Common myeloid progenitor, CD34-positive (primary cell): ENCODE measurements at regions not wholly inside any gene's neighbourhood (a gene's known extent, or its start where the extent isn't known, plus 50 kb on each side); places are given as distances from the start of the nearest gene placed in this dataset.

ENCODE experiments used
- CTCF ChIA-PET: fragments of 350-600 bp; sonication (Branson Sonifier 250); formaldehyde crosslinking; loops from one replicate; lab custom pipeline; 2021; ENCODE audit warnings: antibody characterized with exemption; lab: Charles Lee
- POLR2A ChIA-PET: fragments of 350-600 bp; sonication (Branson Sonifier 250); formaldehyde crosslinking; loops from one replicate; lab custom pipeline; 2021; ENCODE audit warnings: antibody characterized with exemption; lab: Charles Lee
- DNase-seq, 3 donors: peaks; one replicate each; pipeline versions ENCODE4 v3.0.0 to v3.0.0-alpha.2; 2013
- H3K27ac ChIP-seq, 2 experiments: 1 replicate in 1 of 2; 2 replicates in 1 of 2; pipeline ENCODE4 v1.7.0; 2013; ENCODE audit warnings: inconsistent platforms in 2 of 2, low read length in 2 of 2, mild to moderate bottlenecking in 2 of 2, low read depth in 1 of 2, moderate library complexity in 1 of 2; ENCODE audit not compliant: severe bottlenecking in 2 of 2, insufficient read depth in 1 of 2, poor library complexity in 1 of 2
- H3K27me3 ChIP-seq, 5 experiments: replicated peaks in 2 of 5; 1 replicate in 3 of 5; 2 replicates in 2 of 5; pipeline versions ENCODE4 v1.6.1 to v1.7.0; 2013; ENCODE audit warnings: low read length in 4 of 5, mild to moderate bottlenecking in 2 of 5, moderate library complexity in 2 of 5, inconsistent platforms in 1 of 5; ENCODE audit not compliant: insufficient read depth in 5 of 5, control insufficient read depth in 4 of 5
- H3K36me3 ChIP-seq, 4 experiments: 1 replicate in 2 of 4; 2 replicates in 2 of 4; pipeline versions ENCODE4 v1.6.1 to v1.7.0; 2013; ENCODE audit warnings: low read length in 3 of 4, control low read depth in 1 of 4, mild to moderate bottlenecking in 1 of 4; ENCODE audit not compliant: control insufficient read depth in 4 of 4, insufficient read depth in 4 of 4
- H3K4me1 ChIP-seq, 4 experiments: 1 replicate in 3 of 4; 2 replicates in 1 of 4; pipeline versions ENCODE4 v1.6.1 to v1.7.1; 2013; ENCODE audit warnings: low read length in 3 of 4, mild to moderate bottlenecking in 3 of 4, control low read depth in 1 of 4, inconsistent platforms in 1 of 4, moderate library complexity in 1 of 4; ENCODE audit not compliant: control insufficient read depth in 4 of 4, insufficient read depth in 4 of 4; ENCODE audit errors: control extremely low read depth in 1 of 4
- H3K4me3 ChIP-seq, 7 experiments: 1 replicate in 4 of 7; 2 replicates in 3 of 7; pipeline versions ENCODE4 v1.5.1 to v1.7.0; 2013; ENCODE audit warnings: mild to moderate bottlenecking in 7 of 7, low read length in 6 of 7, moderate library complexity in 6 of 7, inconsistent platforms in 2 of 7, low read depth in 2 of 7, control low read depth in 1 of 7; ENCODE audit not compliant: insufficient read depth in 4 of 7, control insufficient read depth in 1 of 7; ENCODE audit errors: extremely low read depth in 1 of 7
- H3K9me3 ChIP-seq, 5 experiments: 1 replicate in 4 of 5; 2 replicates in 1 of 5; pipeline versions ENCODE4 v1.6.1 to v1.7.1; 2013; ENCODE audit warnings: low read length in 4 of 5, mild to moderate bottlenecking in 2 of 5, inconsistent platforms in 1 of 5, low read depth in 1 of 5, moderate library complexity in 1 of 5; ENCODE audit not compliant: control insufficient read depth in 4 of 5, insufficient read depth in 2 of 5; ENCODE audit errors: control extremely low read depth in 1 of 5
- WGBS: methylation state at CpG from one replicate; pipeline ENCODE4 v1.1.5; 2013; ENCODE audit not compliant: insufficient coverage; 5-methylcytosine and 5-hydroxymethylcytosine counted together

DNA sequence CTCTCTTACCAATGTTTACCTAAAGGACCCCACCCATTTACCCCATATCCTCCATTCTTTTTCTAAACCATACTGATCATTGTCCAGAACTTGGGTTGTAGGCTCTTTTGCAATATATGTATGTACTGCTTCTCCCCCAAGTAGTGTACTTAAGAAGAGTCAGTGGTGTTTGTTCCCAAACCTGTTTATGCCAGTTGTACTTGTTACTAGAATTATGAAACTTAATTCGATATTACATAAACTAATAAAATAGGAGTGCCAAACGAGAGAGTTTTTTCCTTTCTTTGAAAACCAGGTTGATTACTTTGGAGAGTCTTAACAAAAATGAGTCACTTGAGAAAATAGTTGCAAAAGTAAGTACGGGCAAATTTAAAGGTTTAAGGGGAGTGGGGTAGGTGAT is 96.3 kb downstream of the GEMIN8 start:
- Histone ChIP-seq H3K9me3 (no peaks in the 10 kb centered on the region), H3K27ac (no peak overlapping the region), H3K4me1 (peaks cover 0 to 4% (median 4%) of the 10 kb centered on the region in 4 experiments), H3K27me3 (peaks cover 0 to 32% (median 0%) of the 10 kb centered on the region in 5 experiments), H3K4me3 (no peak overlapping the region), H3K36me3 (no peaks in the 10 kb centered on the region)
- 100% methylated on average over 1 of the region's 3 CpGs for WGBS
- POLR2A ChIA-PET: no interaction called here
- no peak for DNase-seq
- CTCF ChIA-PET: no interaction called here

DNA sequence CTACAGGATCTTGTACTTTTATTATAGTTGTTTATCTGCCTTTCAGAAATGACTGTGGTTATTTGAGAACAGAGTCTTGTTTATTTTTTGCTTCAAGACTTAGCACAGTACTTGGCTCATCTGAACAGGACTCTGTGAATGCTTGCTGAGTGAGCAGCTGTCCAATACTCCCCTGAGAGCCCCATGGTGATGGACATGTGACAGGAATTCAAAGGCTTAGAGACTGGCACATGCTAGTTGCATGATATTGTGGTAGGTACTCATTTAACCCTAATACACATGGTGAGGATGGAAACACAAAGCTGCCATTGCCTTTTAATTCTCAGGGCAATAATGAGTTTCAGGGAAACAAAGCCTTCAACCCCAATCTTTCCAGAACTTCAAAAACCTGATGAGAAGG is 97.3 kb downstream of the GEMIN8 start:
- Histone ChIP-seq H3K36me3 (no peaks in the 10 kb centered on the region), H3K9me3 (no peaks in the 10 kb centered on the region), H3K4me3 (no peak overlapping the region), H3K4me1 (peaks cover 0 to under 1% (median 0%) of the 10 kb centered on the region in 4 experiments), H3K27ac (no peak overlapping the region), H3K27me3 (peaks cover 0 to 23% (median 0%) of the 10 kb centered on the region in 5 experiments)
- no peak for DNase-seq
- ChIA-PET POLR2A (no interaction called here), CTCF (no interaction called here)

DNA sequence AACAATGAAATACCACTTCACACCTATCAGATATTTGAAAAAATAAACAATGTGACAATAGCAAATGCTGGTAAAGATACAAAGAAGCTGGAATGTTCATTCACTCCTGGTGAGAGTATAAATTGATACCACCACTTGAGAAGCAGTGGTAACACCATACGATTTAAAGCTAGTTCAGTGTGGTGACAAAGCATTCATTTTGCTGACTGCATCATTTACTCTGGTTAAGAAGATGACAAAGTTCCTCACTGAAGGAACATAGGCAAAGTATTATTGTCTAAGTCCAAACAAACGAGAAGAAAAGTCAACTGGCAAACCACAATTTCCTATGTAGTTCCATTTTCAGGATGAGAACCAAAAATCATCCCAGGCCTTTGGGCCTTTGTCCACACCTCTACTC is 102.5 kb downstream of the GEMIN8 start:
- ChIA-PET POLR2A (no interaction called here), CTCF (no interaction called here)
- WGBS: 88% methylated on average over 2 of the region's 2 CpGs
- no peaks in the 10 kb centered on the region for H3K9me3 ChIP-seq
- no peaks in the 10 kb centered on the region for H3K4me1 ChIP-seq
- DNase-seq: no peak
- no peaks in the 10 kb centered on the region for H3K36me3 ChIP-seq
- no peaks in the 10 kb centered on the region for H3K27me3 ChIP-seq
- no peak overlapping the region for H3K4me3 ChIP-seq
- no peak overlapping the region for H3K27ac ChIP-seq

DNA sequence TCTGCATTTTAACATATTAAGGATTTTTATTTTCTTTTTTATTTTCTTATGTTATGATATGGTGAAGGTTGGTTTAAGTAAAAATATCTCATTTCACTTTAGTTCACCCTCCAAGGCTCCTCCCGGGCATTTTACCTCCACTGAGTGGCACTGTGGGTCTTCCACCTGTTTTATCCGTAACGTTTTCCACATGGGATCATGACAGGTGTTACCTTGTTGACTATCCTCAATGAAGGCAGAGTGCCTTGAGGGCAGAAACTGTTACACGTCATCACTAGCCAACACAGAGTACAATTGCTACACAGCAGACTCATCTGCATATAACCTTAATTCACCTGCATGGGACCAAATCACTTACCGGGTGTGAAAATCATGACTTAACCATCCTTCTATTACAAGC is 105.8 kb downstream of the GEMIN8 start:
- Histone ChIP-seq H3K4me1 (no peaks in the 10 kb centered on the region), H3K36me3 (no peaks in the 10 kb centered on the region), H3K27me3 (no peaks in the 10 kb centered on the region), H3K9me3 (no peaks in the 10 kb centered on the region), H3K27ac (no peak overlapping the region), H3K4me3 (no peak overlapping the region)
- no peak for DNase-seq
- POLR2A ChIA-PET: no interaction called here
- 78% methylated on average over 3 of the region's 5 CpGs for WGBS
- CTCF ChIA-PET: no interaction called here

DNA sequence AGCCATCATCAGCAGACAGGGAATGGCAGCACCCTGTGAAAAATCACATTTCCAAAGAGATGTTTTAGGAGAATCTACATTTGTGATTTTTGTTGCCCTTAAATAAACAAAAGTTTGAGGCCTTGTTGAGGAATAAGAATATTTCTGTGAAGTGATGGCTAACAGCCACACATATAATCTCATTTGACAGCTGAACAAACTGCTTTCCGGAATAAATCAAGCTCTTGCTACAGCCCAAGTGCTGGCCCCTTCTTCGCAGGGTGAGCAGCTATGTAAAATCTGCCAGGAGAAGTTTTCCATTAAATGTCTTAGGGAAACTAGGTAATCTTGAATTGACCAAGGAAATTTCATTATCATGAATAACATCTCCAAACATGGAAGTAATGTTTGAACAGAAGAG is 106.4 kb upstream of the GPM6B start:
- 80% methylated on average over 2 of the region's 2 CpGs for WGBS
- Histone ChIP-seq H3K27ac (no peak overlapping the region), H3K36me3 (no peaks in the 10 kb centered on the region), H3K4me3 (no peak overlapping the region), H3K4me1 (no peaks in the 10 kb centered on the region), H3K9me3 (no peaks in the 10 kb centered on the region), H3K27me3 (no peaks in the 10 kb centered on the region)
- DNase-seq: no peak
- ChIA-PET POLR2A (no interaction called here), CTCF (no interaction called here)

DNA sequence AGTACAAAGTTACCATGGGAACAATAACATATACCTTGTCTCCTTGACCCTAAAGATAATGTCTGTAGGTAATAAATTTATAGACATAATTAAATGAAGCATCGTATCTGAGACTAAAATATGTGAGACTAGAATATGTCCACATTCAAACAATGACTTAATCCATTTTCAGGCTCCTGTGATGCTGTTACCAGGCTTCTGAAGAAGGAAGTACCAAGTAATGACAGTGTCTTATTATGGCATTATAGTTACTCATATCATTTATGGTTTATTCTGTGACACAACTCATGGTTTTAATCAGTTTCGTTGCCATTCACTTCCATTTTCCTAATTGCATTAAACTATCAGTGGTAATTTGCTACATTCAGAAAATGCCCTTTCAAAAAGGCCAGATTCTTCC is 100.6 kb upstream of the GPM6B start:
- H3K36me3 ChIP-seq: no peaks in the 10 kb centered on the region
- peaks cover 0 to 8% (median 0%) of the 10 kb centered on the region in 5 experiments for H3K27me3 ChIP-seq
- CTCF ChIA-PET: no interaction called here
- H3K27ac ChIP-seq: no peak overlapping the region
- H3K9me3 ChIP-seq: no peaks in the 10 kb centered on the region
- H3K4me3 ChIP-seq: no peak overlapping the region
- DNase-seq: no peak
- POLR2A ChIA-PET: no interaction called here
- no CpG with 5 or more reads among the region's 2 CpGs for WGBS
- no peaks in the 10 kb centered on the region for H3K4me1 ChIP-seq

DNA sequence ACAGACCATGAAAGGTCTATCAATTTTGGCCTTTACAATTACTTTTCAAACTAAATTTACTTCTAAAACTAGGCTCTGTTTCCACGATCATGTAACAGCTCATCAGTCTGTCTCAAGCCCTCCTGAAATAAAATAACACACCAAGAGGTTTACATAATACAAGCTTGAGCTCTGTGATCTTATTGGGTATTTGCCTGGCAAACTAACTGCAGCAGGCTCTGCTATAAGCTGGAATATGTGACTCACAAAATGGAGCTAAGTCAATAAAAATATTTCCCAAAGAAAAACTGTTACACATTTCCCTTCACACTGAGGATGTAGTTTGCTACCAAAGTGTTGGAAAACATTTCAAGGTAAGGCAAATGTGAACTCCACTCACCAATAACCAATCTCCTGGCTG is 94.7 kb upstream of the GPM6B start:
- WGBS: no CpG with 5 or more reads among the region's 1 CpG

More for the DNA sequence above, 94.7 kb upstream of the GPM6B start:
- CTCF ChIA-PET: no interaction called here
- Histone ChIP-seq H3K27me3 (peaks cover 0 to 9% (median 0%) of the 10 kb centered on the region in 5 experiments), H3K4me1 (no peaks in the 10 kb centered on the region), H3K9me3 (no peaks in the 10 kb centered on the region), H3K27ac (no peak overlapping the region), H3K4me3 (no peak overlapping the region), H3K36me3 (no peaks in the 10 kb centered on the region)
- POLR2A ChIA-PET: no interaction called here
- no peak for DNase-seq
